B cell (primary cell): ENCODE measurements at regions not wholly inside any gene's neighbourhood (a gene's known extent, or its start where the extent isn't known, plus 50 kb on each side); places are given as distances from the start of the nearest gene placed in this dataset.

Experiments
- ATAC-seq: fragments of 200-7000 bp; cut with Tn5 transposase; one replicate; pipeline ENCODE4 v1.10.0; 2021; ENCODE audit warnings: low read depth, mild to moderate bottlenecking, moderate number of reproducible peaks, moderate library complexity
- CTCF ChIA-PET: fragments of 350-600 bp; sonication (Branson Sonifier 250); formaldehyde crosslinking; loops from one replicate; lab custom pipeline; 2021; ENCODE audit warnings: antibody characterized with exemption, inconsistent platforms; lab: Charles Lee
- POLR2A ChIA-PET: fragments of 350-600 bp; sonication (Branson Sonifier 250); formaldehyde crosslinking; loops from one replicate; lab custom pipeline; 2021; ENCODE audit warnings: antibody characterized with exemption; lab: Charles Lee
- DNase-seq: peaks from one replicate; pipeline ENCODE4 v3.0.0; 2013
- H2AFZ ChIP-seq: 2 replicates; pipeline ENCODE4 v1.6.1; 2012; ENCODE audit warnings: mild to moderate bottlenecking, low read depth, low read length; ENCODE audit not compliant: insufficient read depth, poor library complexity, severe bottlenecking
- H3K27ac ChIP-seq, 2 donors: 1 replicate in 1 of 2; 2 replicates in 1 of 2; pipeline ENCODE4 v1.5.1; 2012 to 2013; ENCODE audit warnings: low read length in 2 of 2, mild to moderate bottlenecking in 2 of 2, moderate library complexity in 1 of 2
- H3K27me3 ChIP-seq, 4 experiments: fragments of 200-600 bp in 1 of 4; sonication (generic) in 1 of 4; replicated peaks in 1 of 4; 1 replicate in 2 of 4; 2 replicates in 2 of 4; pipeline versions ENCODE4 v1.6.1 to v1.7.0; 2013 to 2016; ENCODE audit warnings: low read length in 3 of 4, mild to moderate bottlenecking in 2 of 4, mixed read lengths in 1 of 4, moderate library complexity in 1 of 4; ENCODE audit not compliant: insufficient read depth in 4 of 4, control insufficient read depth in 3 of 4; ENCODE audit errors: control extremely low read depth in 1 of 4
- H3K36me3 ChIP-seq, 2 experiments: replicated peaks in 1 of 2; 1 replicate in 1 of 2; 2 replicates in 1 of 2; pipeline versions ENCODE4 v1.6.1 to v1.7.1; 2013; ENCODE audit warnings: low read length in 1 of 2; ENCODE audit not compliant: insufficient read depth in 2 of 2, control insufficient read depth in 1 of 2; ENCODE audit errors: control extremely low read depth in 1 of 2, extremely low read depth in 1 of 2
- H3K4me1 ChIP-seq, 2 donors: fragments of 200-600 bp in 1 of 2; sonication (generic) in 1 of 2; 1 replicate in 1 of 2; 2 replicates in 1 of 2; pipeline versions ENCODE4 v1.5.1 to v1.6.1; 2013 to 2017; ENCODE audit warnings: low read length in 2 of 2; ENCODE audit not compliant: control insufficient read depth in 2 of 2, insufficient read depth in 2 of 2
- H3K4me2 ChIP-seq: replicated peaks from 2 replicates; pipeline ENCODE3; 2012; ENCODE audit warnings: mild to moderate bottlenecking, low read depth, low read length; ENCODE audit not compliant: poor library complexity, severe bottlenecking
- H3K4me3 ChIP-seq, 5 experiments: fragments of 200-600 bp in 1 of 5; sonication (generic) in 1 of 5; 1 replicate in 3 of 5; 2 replicates in 2 of 5; pipeline versions ENCODE4 v1.5.1 to v1.7.0; 2011 to 2016; ENCODE audit warnings: low read length in 4 of 5, mild to moderate bottlenecking in 4 of 5, low read depth in 2 of 5, control low read depth in 1 of 5, moderate library complexity in 1 of 5; ENCODE audit not compliant: insufficient read depth in 1 of 5; ENCODE audit errors: control extremely low read depth in 1 of 5, extremely low read depth in 1 of 5
- H3K79me2 ChIP-seq: fragments of 200-600 bp; sonication (generic); one replicate; pipeline ENCODE4 v1.6.0; 2016; ENCODE audit warnings: low read length; ENCODE audit not compliant: control insufficient read depth, insufficient read depth
- H3K9ac ChIP-seq: fragments of 200-600 bp; sonication (generic); 2 replicates; pipeline ENCODE4 v1.6.1; 2017; ENCODE audit warnings: mild to moderate bottlenecking, low read length, moderate library complexity
- H3K9me3 ChIP-seq, 3 donors: one replicate each; pipeline versions ENCODE4 v1.6.1 to v1.7.1; 2013; ENCODE audit warnings: low read length in 2 of 3; ENCODE audit not compliant: control insufficient read depth in 2 of 3, insufficient read depth in 1 of 3; ENCODE audit errors: control extremely low read depth in 1 of 3
- H4K20me1 ChIP-seq: 2 replicates; pipeline ENCODE4 v1.6.0; 2012; ENCODE audit warnings: mild to moderate bottlenecking, low read length; ENCODE audit not compliant: insufficient read depth, control insufficient read depth, poor library complexity, severe bottlenecking
- H3K27ac Mint-ChIP-seq: one replicate; pipeline ENCODE4 v1.8.0; 2021; ENCODE audit warnings: mixed read lengths
- H3K27me3 Mint-ChIP-seq: one replicate; pipeline ENCODE4 v1.8.0; 2021; ENCODE audit warnings: mixed read lengths
- H3K4me1 Mint-ChIP-seq: one replicate; pipeline ENCODE4 v1.8.0; 2021; ENCODE audit warnings: mixed read lengths
- H3K4me3 Mint-ChIP-seq: one replicate; pipeline ENCODE4 v1.8.0; 2021; ENCODE audit warnings: mixed read lengths
- H3K9me3 Mint-ChIP-seq: one replicate; pipeline ENCODE4 v1.8.0; 2022; ENCODE audit warnings: mixed read lengths; ENCODE audit not compliant: insufficient read depth
- CTCF ChIP-seq: fragments of 200-600 bp; IDR thresholded peaks from one replicate; pipeline ENCODE4 v1.8.0; 2022; ENCODE audit warnings: antibody characterized with exemption, mild to moderate bottlenecking
- EZH2 ChIP-seq: IDR thresholded peaks from 2 replicates; pipeline ENCODE4 v1.6.1; 2012; ENCODE audit warnings: borderline replicate concordance, low read depth, mild to moderate bottlenecking, moderate library complexity, low read length; ENCODE audit not compliant: insufficient read depth, poor library complexity, severe bottlenecking
- WGBS: methylation state at CpG from one replicate; pipeline ENCODE4 v1.1.5; 2013; ENCODE audit warnings: missing lambda C conversion rate; ENCODE audit not compliant: insufficient coverage; 5-methylcytosine and 5-hydroxymethylcytosine counted together
- intact Hi-C: fragments of 100-400 bp; cut with micrococcal nuclease; formaldehyde crosslinking; loops from one replicate; pipeline ENCODE4 v1.10.0; 2022

GRCh38 chr4:14259936-14260335, 632.4 kb upstream of the BOD1L1 start:
- DNase-seq (no peak), ATAC-seq (no peak)
- TF ChIP-seq EZH2 (no peak), CTCF (no peak)
- Histone ChIP-seq H3K4me2 (no peak overlapping the region), H3K4me3 (no peak overlapping the region), H4K20me1 (no peaks in the 10 kb centered on the region), H3K9me3 (no peaks in the 10 kb centered on the region), H3K36me3 (no peaks in the 10 kb centered on the region), H3K9ac (no peak overlapping the region), H3K27me3 (no peaks in the 10 kb centered on the region), H3K27ac (no peak overlapping the region), H3K79me2 (no peaks in the 10 kb centered on the region), H2AFZ (no peak overlapping the region), H3K4me1 (no peaks in the 10 kb centered on the region)
- no peaks in the 10 kb centered on the region for H3K27me3 Mint-ChIP-seq
- H3K4me1 Mint-ChIP-seq: no peaks in the 10 kb centered on the region
- H3K4me3 Mint-ChIP-seq: no peak overlapping the region
- no peak overlapping the region for H3K27ac Mint-ChIP-seq
- POLR2A ChIA-PET: no interaction called here
- intact Hi-C loops: no loop called here
- no peaks in the 10 kb centered on the region for H3K9me3 Mint-ChIP-seq
- CTCF ChIA-PET: no interaction called here
- WGBS: 88% methylated on average over 4 of the region's 4 CpGs

- Mint-ChIP-seq H3K27ac (no peak overlapping the region), H3K4me3 (no peak overlapping the region), H3K4me1 (no peaks in the 10 kb centered on the region), H3K27me3 (no peaks in the 10 kb centered on the region), H3K9me3 (no peaks in the 10 kb centered on the region)
- Histone ChIP-seq H3K4me2 (no peak overlapping the region), H3K27ac (no peak overlapping the region), H4K20me1 (no peaks in the 10 kb centered on the region), H3K36me3 (no peaks in the 10 kb centered on the region), H3K9ac (no peak overlapping the region), H2AFZ (no peak overlapping the region), H3K27me3 (no peaks in the 10 kb centered on the region), H3K79me2 (no peaks in the 10 kb centered on the region), H3K9me3 (no peaks in the 10 kb centered on the region), H3K4me1 (no peaks in the 10 kb centered on the region), H3K4me3 (no peak overlapping the region)
- no peak for TF ChIP-seq CTCF
- TF ChIP-seq EZH2: no peak
- intact Hi-C loops: no loop called here
- POLR2A ChIA-PET: no interaction called here
- DNase-seq: no peak
- CTCF ChIA-PET: no interaction called here
- 94% methylated on average over 2 of the region's 3 CpGs for WGBS
- no peak for ATAC-seq
These were observed 633.1 kb upstream of the BOD1L1 start for GRCh38 chr4:14260591-14260990.
